Stimulated activated CD4-positive, alpha-beta T cell treated with anti-CD3 and anti-CD28 coated beads, Interleukin-12 subunit alpha, Interleukin-12 subunit beta, amount 100 ng/mL, for 48 hours (primary cell): ENCODE measurements at regions not wholly inside any gene's neighbourhood (a gene's known extent, or its start where the extent isn't known, plus 50 kb on each side); places are given as distances from the start of the nearest gene placed in this dataset.
"Not testable (repeated sequence)": the region's sequence is repeated elsewhere in the genome, so short reads cannot be mapped to it uniquely, and the experiment has no call there.

Experiments
- DNase-seq, 3 donors: peaks; one replicate each; pipeline ENCODE4 v3.0.0-alpha.2; 2020; ENCODE audit warnings: low read depth in 2 of 3, low spot score in 1 of 3

DNA sequence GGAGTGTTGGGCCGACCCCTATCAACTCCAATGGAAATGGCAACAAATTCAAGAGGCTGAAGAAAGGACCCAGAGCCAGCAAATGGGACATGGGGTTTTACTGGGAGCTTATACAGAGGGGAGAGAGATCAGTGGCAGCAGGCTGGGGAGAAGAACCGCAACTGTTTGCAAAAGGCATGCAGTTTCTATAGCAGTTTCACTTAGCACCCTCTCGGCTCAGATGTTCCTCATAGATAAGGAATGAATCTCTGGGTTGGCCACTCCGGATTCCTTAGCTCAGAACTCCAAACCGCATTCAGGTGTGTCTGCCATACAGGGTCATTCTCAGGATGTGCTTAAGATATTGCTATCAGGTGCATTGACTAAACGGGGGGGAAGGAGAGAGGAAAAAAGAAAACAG, 71.1 kb upstream of the RPL38 start:
- DNase-seq, result no peak

DNA sequence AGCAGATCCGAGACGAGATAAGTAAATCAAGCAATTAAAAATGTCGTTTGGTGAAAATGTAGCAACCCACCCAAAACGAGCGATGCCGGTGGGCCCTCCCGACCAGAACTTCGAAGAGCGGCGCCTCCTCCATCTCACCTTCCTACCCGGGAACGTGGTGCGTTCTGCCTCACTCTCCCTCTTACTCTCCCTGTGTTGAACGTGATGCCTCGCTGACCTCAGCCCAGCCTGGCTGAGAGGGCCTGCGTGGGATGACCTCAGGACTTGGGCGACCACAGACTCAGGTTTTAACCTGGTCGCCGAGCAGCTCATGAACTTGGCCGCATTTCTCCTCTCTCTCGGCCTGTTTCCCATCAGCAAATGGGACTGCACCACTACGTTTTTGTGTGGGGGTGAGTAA, 69.7 kb upstream of the RPL38 start:
- no peak for DNase-seq

DNA sequence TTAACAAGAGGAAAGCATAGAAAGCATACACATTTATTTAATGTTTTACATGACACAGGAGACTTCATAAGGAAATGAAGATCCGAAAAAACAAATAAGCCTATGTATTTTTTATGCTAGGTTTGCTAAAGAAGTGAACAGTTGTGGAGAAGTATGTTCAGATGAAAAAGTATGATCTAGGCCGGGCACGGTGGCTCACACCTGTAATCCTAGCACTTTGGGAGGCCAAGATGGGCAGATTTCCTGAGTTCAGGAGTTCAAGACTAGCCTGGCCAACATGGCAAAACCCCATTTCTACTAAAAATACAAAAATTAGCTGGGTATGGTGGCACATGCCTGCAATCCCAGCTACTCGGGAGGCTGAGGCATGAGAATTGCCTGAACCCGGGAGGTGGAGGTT, 69.2 kb upstream of the RPL38 start:
- not testable (repeated sequence) for DNase-seq

DNA sequence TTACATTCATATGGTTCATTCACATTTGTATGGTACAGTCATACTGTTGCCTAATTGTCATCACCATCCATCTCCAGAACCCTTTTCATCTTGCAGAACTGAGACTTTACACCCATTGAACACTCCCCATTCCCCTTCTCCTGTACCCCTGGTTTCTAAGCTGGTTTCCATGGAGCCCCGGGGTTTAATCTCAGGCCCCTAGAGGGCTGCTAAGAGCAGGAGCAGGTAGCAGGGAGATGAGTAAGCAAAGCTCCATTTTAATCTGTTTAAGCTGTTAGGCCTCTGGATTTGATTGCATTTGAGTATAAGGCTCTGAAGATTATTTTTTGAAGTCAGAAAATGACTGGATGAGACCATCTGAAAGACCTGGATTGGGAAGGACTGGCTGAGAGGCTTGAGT, 68.5 kb upstream of the RPL38 start:
- no peak for DNase-seq

DNA sequence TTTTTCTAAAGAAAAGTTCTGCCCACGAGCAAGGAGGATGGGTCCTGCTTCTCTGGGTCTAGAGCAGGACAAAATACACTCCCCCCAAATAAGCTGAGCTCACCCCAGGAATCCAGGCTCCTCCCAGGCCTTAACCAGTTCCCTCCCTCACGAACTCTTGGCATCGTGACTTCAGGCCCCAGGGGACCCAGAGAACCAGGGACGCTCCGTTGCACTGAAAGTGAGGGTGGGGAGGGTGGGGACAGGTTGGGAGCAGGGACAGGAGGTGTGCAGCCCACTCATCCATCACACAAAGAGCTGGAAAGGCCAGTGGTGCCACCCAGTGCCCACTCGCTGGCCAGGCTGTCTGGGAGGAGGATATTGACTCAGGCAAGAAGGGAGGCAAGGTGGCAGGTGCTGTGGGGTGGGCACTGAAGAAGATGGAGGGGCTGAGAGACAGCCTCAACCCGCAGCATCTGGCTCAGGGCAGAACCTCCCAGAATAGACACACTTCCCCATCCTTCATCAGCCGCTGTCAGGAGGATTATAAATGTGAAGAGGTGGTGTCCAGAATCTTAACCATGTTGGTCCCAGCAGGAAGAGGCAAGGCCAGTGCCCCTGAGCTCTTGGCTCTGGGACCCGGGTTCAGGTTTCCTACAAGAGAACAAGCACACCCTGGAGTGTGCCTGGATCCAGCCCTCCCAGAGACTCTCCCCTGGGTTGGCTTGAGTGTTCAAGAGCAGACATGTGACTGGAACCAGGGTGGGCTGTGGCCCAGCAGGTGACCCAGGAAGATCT, 67.9 kb upstream of the RPL38 start:
- no peak for DNase-seq

DNA sequence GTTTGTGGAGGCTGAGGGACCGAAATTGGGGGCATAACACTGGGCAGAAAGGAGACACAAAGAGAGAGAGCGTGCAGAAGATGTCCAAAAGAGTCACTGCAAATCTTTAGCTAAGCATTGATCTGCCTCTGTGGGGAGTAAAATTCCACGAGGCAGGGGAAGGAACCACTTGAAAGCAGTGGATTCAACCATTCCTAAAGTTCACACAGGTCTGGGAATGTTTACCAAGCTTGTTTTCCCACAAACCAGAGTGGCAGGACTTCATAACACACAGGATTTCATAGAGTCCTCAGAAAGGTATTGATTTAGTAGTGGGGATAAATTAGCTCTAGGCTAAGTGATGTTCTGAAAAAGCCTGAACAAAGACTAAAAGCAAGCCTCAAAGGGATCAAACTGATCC, 66.1 kb upstream of the RPL38 start:
- DNase-seq, result no peak

DNA sequence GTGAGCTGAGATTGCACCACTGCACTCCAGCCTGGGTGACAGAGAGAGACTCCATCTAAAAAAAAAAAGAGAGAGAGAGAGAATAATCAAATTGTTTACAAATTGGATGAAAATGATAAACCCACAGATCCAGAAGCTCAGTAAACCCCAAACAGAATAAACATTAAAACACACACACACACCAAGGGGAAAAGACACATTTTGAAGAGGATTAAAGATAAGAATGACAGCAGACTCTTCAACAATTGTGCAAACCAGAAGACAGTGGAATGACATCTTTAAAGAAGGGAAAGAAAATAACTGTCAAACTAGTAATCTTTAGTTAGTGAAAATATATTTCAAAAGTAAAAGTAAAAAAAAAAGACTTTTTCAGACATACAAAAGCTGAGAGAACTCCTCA, 64.4 kb upstream of the RPL38 start:
- no peak for DNase-seq

DNA sequence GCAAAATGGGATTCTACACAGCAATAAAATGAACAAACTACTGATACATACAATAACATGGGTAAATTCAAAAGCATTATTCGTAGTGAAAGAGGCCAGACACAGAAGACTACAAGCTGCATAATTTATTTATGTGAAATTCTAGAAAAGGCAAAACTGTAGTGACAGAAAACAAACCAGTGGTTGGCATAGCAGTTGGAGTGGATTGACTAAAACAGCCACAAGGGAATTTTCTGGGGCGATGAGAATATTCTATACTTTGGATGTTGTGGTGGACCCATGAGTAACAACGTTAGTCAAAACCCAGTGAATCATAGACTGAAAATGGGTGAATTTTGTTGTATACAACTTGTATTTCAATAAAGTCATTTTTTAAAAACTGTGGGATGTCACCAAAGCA, 63.2 kb upstream of the RPL38 start:
- DNase-seq, result no peak

DNA sequence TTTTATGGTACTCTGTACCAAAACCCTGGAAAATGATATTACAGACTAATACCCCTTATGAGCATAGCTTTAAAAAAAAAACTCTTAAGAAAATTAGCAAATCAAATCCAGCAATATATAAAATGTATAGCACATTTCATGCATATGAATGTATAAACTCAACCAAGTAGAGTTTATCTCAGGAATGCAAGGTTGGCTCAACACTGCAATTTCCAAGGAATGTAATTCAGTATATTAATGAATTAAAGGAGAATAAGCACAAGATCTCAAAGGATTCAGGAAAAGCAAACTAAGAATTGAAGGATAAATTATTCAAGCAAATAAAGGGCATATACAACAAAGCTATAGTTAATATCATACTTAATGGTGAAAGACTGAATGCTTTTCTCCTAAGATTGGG, 61.9 kb upstream of the RPL38 start:
- DNase-seq, result no peak

DNA sequence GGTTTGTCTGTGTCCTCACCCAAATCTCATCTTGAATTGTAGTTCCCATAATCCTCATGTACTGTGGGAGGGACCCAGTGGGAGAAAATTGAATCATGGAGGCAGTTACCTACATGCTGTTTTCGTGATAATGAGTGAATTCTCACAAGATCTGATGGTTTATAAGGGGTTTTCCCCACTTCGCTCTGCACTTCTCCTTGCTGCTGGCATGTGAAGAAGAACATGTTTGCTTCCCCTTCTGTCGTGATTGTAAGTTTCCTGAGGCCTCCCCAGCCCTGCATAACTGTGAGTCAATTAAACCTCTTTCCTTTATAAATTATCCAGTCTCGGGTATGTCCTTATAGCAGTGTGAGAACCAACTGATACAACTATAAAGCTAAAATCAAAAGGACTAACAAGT, 60.2 kb upstream of the RPL38 start:
- DNase-seq, result not testable (repeated sequence)

DNA sequence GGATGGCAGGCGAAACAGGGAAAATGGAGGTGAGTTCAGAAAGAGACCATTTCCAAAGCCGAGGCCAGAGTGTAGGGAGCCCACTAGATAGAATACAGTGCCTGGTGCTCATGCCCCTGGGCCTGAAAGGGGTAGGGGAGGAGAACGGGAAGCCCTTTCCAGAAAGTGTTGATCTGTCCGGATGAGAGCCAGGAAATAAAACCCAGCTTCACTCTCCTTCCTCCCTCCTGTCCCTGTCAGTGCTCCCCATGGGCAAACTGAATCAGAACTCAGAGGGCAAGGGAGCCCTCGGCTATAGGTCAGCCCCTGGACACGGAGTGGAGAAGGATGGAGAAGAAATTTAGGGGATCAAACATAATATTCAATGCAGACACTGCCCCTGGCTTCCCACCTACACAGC, 57.7 kb upstream of the RPL38 start:
- no peak for DNase-seq

DNA sequence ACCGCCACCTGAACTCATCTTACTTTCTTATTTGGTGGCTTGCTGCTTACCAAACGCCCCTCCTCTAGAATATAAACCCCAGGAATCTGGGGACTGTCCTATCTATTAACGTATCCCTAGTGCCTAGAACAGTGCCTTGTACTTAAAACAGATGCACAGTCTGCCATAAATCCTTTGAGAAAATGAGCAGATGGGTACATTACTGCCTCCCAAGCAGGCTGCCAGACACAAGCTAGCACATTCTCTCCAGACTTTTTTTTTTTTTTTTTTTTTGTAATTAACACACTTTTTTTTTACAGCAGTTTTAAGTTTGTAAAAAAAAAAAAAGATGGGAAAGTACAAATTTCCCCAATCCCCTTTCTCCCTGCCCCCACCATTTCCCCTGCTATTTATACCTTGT, 57.3 kb upstream of the RPL38 start:
- DNase-seq, result no peak

DNA sequence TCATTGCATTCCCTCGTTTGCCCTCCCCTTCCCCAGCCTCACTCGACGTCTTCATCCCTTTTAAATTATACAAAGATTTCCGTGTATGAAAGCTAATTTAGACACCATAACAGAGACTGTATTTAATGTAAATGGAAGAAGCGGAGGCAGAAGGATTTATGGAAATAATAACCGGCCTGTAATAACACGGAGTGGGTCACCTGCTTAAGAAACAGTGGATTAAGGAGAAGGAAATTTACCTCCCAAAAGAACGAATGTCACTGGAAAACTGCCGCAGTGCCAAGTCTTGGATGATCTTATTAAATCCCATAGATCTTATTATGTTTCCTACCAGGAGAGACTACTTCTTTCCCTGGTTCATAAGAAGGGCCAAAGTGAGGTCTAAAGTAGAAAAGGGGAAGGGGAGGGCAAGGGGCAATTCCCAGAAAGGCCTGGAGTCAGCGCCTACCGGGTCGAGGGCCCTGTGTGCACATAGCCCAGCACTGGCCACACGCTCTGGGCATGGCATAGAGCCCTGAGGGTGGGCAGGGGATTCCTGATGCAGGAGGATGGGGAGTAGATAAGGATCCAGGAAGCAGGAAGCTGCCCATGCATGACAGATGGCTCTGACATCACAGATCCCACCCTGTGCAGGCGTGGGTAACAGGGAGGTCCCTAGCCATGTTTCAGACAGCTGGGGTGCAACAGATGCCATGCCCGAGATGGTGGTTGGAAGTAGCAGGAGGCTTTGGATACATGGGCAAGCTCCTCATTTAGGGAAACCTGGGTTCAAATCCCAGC, 56.2 kb upstream of the RPL38 start:
- DNase-seq, result no peak

DNA sequence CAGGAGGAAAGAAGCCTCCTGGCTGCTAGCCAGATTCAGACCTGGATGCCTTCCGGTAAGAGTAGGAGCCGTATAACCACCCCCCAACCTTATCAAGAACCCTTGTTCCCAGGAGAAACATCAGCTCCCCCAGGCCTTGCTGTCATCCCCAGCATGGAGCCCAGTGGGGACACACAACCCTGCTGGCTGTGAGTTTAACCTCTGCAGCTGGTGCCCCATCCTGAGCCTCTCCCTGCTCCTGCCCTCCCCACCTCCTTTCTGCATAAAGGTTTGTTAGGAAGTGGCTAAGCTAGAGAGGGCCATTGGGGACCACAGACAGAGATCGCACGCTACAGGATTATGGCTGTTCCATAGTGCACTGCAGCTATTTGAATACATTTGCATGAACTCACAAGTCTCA, 55.5 kb upstream of the RPL38 start:
- no peak for DNase-seq

DNA sequence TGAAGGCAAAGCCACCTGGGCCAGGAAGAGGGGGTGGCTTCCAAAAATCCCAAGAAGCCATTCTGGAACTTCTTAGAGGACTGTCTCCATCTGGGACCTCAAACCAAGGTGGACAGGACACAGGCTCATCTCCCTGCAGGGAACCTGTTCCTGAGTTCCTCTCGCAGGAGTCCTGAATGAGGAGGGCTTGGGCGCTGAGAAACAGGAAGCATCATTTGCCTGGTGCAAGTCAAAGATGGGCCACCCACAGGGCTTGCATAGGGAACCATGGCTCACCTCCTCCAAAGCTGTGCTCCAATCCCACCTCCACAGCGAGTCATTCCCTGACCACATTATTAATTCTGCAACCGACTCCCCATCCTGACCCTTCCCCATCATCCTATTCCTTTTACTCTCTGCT, 55.0 kb upstream of the RPL38 start:
- no peak for DNase-seq

DNA sequence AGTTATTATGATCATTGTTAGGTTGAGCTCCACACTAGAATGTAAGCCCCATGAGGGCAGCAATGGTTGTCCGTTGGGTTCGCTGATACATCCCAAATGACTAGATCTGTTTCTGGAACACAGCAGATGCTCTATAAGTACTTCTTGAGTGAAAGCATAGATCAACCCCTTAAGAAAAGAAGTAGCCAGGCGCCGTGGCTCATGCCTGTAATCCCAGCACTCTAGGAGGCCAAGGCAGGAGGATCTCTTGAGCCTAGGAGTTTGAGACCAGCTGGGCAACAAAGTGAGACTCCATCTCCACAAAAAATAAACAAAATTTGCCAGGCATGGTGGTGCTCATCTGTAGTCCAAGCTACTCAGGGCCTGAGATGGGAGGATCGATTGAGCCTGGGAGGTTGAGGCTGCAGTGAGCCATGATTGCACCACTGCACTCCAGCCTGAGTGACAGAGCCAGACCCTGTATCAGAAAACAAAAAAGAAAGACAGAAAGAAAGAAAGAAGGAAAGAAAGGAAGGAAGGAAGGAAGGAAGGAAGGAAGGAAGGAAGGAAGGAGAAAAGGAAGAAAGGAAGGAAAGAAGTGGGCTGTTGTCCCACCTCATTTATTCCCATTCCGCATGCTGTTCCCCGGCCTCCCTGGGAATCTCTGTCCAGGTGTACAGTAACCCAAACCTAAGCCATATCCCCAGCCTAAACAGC, 54.4 kb upstream of the RPL38 start:
- DNase-seq, result no peak

DNA sequence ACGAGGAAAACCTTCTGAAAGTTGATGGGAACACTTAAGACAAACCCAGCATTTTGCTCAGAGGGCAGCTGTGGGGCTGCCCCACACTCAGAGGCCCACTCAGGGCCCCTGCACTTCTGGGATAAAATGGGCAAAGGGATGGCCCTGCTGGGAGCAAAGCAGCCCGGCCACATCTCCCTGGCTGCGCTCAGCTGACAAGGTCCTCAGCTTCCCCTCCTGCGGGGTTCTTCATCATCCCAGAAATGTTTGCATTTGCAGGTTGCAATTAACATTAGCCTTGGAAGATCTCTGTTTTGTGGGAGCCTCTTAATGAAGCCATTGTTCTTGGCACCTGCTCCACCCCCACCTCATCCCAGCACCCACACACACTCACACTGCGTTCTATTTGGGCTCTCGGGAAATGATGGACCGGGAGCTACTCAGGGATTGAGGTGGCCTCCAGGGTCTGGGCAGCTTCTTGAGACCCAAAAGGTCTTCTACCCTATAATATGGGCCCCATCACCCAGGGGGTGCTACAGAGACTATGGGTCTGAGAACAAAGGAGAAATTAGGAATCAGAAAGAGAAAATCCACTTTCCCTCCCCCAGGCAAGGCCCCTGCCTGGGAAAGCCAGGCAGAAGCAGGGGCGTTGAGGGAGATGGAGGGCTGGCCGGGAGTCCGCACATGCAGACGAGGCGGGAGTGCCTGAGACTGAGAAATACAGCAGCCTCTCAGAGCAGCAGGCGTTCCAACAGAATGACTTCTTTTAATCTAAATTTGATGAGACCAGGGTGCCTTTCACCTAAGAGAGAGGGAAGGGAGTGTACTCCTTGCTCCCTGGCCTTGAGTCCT, 53.7 kb upstream of the RPL38 start:
- no peak for DNase-seq

DNA sequence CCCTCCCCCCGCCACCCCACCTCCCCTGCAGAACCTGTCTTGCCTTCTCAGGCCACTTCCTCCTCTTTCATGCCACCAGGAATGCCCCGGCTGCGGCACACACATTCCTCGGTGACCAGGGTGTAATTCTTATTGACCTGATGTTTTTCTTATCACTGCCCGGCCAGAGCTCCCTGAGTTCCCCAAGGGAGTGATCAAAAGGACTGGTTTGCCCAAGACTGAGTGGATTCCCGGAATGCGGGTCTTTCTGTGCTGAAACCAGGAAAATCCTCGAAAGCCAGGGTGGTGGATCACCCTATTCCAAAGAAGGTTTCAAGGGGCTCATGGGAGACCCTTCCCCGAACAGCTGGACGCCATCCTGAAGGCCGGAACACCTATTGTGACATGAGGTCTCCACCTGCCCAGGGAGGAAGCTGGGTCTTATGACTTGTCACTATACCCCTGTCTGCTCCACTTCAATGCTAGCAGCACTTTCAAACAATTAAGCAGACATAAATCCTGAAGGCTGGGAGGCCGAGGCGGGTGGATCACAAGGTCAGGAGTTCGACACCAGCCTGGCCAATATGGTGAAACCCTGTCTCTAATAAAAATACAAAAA, 53.0 kb upstream of the RPL38 start:
- no peak for DNase-seq

DNA sequence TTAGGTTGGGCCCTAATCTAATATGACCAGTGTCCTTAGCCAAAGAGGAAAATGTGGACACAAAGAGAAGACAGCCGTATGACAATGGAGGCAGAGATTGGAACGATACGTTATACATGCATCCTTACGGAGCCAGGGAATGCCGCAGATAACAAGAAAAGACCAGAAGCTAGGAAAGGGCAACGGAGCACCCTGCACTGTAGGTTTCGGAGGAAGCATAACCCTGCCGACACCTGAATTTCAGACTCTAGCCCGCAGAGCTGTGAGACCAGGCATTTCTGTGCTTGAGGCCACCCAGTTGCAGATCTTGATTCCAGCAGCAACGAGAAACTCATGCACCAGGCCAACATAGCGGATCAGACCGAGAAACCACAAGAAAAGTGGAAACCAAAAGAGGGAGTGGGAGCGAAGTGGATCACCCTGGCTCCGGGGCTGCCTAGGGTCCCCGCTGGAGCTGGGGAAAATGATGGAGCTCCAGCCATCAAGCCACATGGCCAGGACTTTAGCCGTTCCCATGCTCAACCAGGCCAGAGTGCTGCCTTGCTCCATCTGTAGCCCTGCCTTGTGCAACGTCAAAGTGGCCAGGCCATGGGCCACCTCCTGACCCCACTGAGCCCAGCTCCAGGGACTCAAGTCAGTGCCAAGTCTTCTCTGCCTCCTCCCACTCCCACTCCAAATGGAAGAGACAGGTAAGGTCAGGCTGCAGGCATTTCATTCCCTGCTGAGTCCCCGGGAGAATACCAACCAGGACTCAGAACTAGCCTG, 51.7 kb upstream of the RPL38 start:
- no peak for DNase-seq
